HPDE6-E6E7 (cell line): ENCODE measurements at regions not wholly inside any gene's neighbourhood (a gene's known extent, or its start where the extent isn't known, plus 50 kb on each side); places are given as distances from the start of the nearest gene placed in this dataset.
"Not testable (repeated sequence)": the region's sequence is repeated elsewhere in the genome, so short reads cannot be mapped to it uniquely, and the experiment has no call there.

Experiments used
- DNase-seq: peaks from one replicate; pipeline ENCODE4 v3.0.0; 2011; ENCODE audit warnings: missing footprints; ENCODE audit errors: extremely low spot score

DNA sequence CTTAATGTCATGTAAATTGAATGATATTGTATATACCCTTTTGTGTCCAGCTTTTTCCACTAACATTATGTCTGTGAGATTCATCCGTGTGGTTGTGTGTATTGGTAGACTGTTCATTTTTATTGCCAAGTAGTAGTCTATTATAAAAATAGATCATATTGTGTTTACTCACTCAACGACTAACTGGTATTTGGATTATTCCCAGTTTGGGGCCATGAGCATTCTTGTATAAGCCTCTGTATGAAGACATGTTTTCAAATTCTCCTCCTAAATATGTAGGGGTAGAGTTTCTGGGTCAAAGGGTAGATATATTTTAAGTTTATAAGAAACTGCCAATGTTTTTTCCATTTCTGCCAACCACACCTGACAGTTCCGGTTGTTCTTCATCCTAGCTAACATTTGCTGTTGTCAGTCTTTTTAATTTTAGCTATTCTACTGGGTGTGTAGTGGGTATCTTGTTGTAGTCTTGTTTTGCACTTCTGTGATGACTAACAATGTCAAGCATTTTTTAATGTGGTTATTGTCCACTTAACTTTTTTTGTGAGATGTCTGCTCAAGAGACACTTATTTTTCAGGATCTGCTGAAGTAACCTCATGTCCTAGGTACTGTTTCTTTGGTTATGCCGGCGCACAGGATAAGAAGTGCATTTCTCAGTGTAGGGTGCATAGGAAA is 93.2 kb downstream of the DACT1 start:
- peak; percentile 14 for DNase-seq

DNA sequence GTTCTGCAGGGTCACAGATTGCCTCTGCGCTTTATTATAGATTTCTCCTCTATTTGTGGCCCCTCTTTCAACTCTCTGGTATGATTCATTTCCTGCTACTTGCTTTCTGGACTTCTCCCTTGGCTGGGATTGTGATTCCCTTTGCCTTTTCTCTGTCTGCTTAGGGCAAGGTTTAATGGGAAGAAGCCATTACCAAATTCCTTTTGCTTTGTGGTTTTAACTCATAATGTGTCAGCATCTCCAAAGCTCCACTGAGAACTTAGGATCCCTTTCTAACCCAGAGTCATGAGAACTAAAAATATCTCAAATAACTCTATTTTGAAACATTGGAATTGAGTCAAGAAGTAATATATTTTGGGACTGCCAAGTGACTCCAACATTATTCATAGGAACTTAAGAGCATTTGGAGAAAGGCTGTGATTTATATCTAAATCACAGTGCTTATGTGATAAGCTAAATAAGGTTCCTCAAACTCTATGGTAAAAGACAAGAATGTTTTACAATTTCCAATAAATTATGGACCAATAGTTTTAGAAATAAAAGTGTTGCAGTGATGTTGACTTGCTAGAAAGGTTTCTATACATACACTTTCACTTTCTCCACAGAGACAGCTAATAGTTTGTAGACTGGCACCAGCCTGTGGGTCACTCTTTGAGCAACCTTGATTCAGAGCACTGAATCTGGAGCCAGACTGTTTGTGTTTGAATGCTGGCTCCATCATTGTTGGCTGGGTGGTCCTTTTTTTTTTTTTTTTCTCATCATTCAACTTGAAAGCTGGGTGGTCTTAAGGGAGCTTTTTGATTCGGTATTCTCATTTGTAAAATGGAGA is 93.9 kb downstream of the DACT1 start:
- DNase-seq: peak; percentile 64

DNA sequence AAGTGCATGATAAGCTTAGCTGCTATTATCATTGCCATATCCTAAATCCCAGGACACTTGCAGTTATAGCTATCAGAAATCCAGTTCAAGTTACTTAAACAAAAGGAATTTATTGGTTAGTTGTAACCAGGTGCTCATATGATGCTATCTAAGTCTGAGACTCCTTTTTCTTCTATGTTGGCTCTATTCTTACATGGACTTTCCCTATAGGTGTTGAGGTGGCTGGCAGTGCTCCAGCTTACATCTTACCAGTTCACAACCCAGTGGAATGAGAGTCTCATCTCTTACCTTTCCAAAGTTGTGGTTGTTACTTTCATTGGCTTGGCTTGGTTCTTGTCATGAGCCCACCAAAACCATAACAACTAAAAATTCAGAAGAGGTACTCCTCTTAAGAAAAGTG is 94.6 kb downstream of the DACT1 start:
- DNase-seq: no peak

DNA sequence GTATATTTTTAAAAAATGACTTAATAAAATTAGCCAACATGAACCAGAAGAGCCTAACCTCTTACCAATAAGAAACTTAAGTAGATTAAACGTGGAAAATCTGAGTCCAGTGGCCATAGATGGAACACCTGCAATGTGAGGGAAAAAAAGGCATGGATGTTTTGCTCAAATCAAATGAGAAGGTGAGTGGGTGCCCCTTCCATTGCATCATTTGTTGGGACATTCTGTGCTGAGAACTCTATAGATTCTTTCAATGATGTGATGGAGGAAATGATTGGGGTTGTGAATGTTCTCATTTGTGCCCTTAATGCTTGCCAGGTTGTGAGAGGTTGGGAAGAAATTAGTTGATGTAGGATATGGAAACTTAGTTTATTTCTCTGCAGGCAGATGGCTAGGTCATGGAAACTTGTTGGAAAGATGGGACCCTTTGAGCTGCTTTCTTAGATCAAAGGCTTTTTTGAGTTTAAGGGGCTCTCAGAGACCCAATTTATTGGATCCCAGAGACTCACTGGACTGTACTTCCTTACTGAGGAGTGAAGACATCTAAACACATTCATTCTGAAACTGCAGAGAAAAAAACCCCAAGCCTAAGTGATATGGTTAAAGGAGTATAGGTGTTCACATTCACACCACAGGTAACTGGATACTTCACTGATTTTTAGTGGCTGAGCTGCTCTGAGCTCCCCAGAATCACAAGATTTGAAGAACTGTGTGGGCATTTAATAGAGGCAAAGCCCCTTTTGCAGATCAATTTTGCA is 95.9 kb downstream of the DACT1 start:
- no peak for DNase-seq

DNA sequence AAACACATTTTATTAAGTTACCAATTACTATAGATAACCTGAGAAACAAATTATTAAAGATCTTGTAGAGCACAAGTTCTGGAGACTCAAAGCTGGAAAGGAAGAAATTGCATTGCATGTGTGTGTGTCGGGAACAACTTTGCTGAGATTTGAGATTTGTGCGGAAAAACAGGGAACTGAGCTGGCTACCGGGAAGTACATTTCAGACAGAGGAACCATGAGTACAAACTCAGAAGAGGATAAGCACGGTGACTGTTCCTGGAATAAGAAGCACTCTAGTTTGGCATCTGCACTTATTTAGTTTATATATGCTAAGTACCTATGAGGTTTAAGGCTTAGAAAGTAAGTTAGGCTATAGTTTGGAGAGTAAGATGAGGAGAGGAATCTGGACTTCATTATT is 97.8 kb downstream of the DACT1 start:
- DNase-seq: no peak

DNA sequence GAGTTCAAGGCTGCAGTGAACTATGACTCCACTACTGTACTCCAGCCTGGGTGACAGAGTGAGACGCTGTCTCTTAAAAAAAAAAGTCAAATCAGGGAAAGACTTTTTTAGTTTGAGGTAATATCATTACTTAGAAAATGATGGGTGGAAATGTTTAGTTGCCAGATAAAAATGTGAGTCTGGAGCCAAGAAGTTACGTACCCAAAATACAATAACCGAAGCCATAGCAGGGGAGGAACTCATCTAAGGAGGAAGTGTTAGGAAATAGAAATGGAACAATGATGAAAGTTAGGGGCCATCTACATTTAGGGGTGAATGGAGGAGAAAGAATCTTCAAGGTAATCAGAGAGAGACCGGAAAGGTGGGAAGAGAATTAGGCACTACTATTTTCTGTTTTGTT is 98.8 kb downstream of the DACT1 start:
- no peak for DNase-seq

DNA sequence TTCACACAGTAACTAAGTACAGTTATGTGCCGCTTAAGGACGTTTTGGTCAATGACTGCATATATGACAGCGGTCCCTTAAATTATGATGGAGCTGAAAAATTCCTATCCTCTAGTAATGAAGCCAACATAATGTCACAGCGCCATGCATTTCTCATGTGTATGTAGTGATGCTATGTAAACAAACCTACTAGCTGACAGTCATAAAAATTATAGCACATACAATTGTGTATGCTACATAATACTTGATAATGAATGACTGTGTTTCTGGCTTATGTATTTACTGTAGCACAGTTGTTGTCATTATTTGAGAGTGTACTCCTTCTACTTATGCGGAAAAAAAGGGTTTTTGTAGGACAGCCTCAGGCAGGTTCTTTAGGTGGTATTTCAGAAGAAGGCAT is 99.7 kb downstream of the DACT1 start:
- no peak for DNase-seq

DNA sequence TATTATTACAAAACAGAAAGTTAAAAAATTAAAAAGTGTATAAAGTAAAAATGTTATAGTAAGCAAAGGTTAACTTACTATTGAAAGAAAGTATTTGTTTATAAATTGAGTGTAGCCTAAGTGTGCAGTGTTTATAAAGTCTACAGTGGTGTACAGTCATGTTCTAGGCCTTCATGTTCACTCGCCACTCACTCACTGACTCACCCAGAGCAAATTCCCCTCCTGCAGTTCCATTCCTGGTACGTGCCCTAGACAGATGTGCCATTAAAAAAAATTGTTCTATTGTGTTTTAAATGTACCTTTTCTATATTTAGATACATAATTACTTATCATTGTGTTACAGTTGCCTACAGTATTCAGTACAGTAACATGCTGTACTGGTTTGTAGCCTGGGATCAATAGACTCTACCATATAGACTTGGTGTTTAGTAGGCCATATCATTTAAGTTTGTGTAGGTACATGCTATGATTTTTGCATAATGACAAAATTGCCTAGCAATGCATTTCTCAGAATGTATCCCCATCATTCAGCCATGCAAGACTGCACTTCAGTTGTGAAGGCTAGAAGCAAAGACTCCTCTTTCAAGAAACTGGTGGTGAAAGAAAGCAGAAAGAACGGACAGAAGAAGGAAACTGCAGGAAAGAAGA is 100.6 kb downstream of the DACT1 start:
- DNase-seq: peak; percentile 40

DNA sequence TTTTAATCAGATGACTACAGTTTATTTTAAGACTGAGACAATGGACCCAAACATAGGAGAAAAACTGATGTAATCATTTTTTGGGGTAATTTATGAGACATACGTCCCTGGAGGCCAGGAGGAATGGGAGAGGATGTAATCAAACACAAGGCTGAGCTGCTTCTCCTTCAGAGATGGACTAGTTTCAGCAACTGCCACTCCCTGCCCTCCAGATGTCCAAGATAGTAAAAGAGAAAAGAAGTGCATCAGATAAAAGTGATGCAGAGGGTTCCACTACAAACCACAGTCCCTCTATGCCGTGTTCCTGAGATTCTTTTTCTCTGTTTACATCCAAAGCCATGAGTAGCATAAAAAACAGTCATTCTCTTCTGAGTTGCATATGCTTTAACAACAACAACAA is 101.1 kb downstream of the DACT1 start:
- DNase-seq: no peak

DNA sequence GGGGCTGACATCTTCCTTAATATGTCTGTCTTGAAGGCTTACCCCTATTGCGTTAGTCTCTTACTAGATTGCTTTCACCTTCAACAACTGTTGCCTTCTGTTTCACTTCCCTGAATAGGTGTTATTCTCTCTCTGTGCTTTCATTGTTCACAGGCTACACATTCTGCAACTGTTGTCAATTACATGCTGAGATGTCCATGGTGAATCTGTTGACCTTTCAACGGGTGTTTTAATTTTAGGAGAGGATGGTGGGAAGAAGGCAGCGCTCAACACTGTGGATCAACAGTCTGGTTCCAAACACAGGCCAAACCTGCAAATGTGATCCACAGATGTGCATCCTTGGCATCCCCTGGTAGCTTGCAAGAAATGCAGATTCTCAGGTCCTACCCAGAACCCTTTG is 101.9 kb downstream of the DACT1 start:
- DNase-seq: no peak

DNA sequence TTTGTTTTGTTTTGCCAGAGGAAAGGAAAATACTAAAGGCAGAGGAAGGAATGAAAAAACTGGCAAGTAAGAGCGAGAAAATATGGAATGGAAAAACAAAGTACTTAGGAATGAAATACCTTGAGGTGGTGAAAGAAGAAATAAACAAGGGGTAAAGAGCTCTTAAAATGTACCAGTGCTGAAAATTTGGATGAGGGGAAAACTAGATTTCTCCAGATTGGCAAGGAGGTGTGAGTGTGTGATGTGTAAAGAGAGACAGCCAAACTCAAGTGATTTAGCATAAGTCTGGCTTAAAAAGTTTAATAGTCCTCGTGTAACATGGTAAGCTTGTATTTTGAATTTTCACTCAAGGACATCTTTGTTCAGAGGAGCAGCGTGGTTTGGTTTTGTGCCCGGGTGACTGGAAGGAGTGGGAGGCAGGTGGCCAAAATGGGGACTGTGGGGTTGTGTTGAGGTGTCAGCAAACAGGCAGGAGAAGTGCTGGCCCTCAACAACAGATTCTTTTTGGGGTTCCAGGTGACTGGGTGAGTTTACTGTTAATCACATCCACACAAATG is 102.7 kb downstream of the DACT1 start:
- no peak for DNase-seq

DNA sequence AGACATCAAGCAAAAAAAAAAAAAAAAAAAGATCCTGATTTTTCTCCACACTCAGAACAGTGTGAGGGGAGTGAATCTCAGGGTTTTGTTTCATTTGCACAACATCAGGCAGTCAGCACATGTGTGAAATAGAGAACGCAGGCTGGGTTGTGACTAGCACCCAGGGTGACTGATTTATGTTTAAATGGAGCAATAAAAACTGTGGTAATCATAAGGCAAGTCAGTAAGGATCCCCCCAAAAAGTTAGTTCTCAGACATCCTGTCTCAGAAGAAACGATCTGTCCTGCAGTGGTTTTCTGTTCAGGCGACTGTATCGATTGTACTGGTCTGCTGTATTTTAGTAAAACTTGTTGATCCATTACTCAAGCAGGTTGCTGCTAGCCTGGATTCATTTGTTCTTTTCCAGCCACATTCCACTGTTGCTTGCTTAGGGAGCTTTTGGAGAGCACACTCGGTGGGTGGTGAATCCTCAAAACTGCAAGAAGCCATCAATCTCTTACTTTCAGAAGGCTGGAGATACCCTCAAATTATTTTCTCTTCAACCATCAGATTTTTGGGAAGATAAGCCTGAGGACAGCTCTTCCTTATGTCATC is 107.1 kb downstream of the DACT1 start:
- DNase-seq: no peak

DNA sequence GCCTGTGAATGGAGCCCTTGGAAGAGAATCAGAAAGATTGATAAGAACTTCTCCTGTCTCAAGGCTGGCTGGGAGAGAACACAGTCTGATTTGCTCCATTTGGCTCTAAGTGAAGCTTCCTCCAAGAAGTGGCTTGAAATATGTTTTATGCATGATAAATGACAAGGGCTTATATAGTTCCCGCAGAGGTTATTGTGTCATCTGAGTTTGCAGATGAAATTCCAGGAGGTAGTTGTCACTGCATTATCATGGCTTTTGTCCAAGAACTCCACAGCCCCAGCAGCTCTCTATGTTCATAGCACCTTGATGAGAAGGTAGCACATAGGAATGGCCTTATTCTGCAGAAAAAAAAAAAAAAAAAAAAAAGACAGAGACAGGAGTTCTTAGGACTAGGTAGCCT is 108.5 kb downstream of the DACT1 start:
- DNase-seq: peak; percentile 58

DNA sequence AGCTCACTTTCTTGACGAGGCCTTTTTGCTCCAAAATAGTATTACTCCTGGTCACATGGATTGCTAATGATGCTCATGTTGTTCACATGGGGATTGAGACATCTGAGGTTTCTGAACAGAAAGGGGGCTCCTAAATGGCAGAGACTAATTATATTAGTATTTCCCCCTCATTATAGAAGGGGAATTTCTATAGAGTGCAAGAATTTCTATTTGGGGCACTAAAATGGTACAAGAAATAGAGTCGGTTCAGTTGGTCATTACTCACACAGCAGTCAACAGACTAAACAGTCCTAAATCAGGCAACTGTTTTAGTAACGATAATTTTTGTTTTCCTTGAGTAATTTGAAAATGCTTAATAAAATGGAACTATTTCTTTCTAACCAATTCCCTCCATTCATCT is 108.9 kb downstream of the DACT1 start:
- DNase-seq: no peak

DNA sequence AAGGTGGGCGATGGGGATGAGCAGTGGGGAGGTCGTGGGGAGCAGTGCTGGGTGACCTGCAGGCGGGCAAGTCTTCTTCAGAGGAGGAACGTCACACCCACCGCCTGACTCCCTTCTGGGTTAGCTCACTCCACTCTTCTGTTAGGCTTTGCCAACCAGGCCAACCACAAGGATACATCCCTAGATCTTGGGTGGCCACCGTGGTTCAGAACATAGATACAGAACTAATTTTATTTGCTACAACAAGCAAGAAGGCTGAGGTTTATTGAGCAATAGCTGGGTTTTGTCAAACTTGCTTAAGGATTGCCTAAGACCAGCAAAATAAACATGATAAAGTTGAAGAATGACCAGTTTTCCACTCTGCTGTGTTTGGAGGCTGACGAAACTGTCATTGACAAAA is 109.4 kb downstream of the DACT1 start:
- no peak for DNase-seq

DNA sequence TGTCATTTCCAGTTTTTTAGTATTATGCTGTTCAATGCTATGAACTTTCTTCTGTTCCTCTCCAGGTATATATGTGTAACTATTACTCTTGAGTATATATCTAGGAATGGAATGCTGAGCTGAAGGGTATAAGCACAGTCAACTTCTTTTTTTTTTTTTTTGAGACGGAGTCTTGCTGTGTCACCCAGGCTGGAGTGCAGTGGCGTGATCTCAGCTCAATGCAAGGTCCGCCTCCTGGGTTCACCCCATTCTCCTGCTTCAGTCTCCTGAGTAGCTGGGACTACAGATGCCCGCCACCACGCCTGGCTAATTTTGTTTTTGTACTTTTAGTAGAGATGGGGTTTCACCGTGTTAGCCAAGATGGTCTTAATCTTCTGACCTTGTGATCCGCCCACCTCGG is 110.5 kb downstream of the DACT1 start:
- not testable (repeated sequence) for DNase-seq

DNA sequence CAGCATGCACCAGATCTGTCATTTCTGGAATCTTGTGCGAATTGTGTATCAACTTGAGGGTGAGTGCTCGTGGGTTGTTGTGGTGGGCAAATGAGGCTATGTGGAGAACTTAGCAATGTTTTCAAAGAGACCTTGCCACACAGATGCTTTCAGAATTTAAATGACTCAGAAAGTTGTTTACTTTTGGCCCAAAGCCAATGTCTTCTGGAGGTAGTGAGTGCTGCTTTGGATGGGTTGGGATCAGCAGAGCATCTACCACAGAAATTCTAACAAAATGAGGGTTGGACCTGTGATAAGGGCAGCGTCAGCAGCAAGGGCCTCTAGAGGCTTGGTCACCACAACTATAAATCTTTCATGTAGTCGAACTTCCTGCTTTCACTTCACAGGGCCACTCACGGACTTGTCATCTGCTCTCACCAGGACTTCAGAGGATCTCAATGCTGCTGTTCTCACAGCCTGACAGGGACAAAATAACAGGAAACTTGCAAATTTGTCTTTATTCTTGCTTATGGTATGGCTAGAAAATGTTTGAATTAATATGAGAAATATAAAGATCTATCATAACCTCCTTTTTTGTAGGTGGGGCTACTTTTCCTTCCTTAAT is 111.4 kb downstream of the DACT1 start:
- DNase-seq: no peak

DNA sequence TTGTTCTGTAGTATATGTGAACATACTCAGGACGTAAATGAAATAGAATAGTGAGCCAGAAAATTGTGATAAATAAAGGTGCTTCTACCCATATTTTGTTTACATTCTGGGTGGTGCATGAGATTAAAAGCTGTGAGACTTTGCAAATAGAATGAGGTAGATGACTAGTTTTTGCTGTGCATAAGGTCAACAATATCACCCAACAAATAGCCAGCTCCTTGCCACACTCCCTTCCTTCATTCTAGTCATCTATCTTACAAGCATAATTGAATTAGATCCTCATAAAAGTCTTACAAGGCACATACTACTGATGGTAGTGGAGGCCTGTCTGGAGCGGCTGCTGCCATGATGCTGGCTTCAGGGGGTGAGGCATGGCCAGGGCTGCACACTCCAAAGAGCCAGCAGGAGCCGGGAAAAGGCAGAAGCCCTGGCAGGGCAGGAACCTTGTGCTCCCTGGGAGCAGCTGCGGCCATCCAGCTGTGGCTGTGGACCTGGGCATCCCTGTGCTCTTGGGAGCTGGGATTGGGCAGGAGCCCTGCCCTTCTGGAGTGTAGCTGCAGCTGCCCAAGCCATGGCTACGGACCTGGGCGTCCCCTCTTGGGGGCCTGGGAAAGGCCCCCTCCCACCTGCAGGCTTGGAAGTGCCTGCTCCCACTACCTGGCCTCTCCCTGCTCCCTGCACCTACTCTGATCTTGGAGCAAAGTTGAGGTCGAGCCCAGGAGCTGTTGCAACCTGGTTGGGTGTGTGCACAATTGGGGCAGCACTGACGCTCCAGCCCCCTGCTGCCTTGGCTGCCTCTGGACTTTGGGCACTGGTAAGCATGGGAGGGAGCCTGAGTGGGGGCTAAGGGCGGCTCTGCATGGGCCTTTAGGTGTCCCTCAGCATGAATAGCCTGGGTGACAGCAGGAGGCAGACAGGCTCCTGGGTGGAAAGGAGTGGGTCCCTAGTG is 112.8 kb downstream of the DACT1 start:
- no peak for DNase-seq

DNA sequence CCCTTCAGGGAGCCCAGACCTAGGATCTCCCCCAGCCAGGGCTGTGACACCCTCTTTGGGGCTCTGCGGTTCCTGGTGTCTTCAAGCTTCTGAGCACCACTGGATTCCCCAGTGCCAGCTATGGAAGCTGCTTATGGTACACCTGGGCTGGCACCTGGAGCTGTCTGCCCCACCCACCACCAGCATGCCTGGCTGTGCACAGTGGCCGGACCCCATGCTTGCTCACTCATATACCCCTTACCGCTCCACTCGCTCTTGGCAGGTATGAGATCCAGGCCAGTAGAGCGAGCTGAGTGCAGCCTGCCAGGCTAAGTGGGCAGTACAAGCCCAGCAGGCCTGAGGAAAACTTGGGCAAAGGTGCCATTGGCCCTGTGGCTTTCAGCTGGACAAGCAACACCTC is 114.0 kb downstream of the DACT1 start:
- no peak for DNase-seq

DNA sequence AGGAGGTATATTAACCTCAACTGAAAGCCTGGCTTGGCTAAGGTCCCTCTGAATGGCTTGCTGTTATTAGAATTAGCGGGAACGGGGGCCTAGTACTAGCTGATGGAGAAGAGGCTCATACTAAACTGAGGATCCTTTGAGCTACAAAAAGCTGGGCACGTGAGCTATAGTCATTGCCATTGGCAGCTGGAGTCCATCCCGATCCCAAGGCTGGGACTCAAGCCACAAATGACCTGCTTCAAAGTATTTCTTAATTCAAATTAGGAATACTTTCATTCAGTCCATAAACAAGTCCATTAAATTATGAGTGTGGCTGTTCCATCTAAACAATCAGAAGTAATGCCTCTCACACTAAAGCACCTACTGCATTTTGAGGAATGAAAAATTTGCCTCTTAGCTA is 114.5 kb downstream of the DACT1 start:
- no peak for DNase-seq
